ENCODE measurements at regions not wholly inside any gene's neighbourhood (a gene's known extent, or its start where the extent isn't known, plus 50 kb on each side); places are given as distances from the start of the nearest gene placed in this dataset.

DNA sequence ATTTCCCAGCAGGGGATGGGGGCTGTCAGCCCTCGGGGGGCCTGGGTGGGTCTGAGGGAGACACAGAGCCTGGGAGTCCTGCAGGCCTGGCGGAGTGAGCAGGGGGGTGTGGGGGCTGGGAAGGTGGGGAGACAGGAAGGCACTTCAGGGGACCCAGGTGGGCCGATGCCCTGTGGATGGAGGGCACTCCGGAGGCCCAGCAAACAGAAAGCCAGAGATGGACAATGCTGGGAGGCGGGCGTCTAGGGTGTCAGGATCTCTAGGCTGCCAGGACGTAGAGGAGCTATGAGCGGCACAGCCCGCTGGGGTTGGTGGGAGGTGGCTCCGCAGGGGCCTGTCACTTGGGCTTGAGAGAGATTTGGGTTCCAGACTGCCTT is 87.6 kb upstream of the COL5A1 start:
- DNase-seq (ENCODE audit: low spot score, unreplicated experiment): no peak
- TF ChIP-seq CTCF (IDR thresholded peaks at IDR 0.05; ENCODE audit: unreplicated experiment): no peak
- Mint-ChIP-seq H3K27ac (no peak overlapping the region), H3K27me3 (peaks cover 11% of the 10 kb centered on the region), H3K9me3 (ENCODE audit: low read depth) (peaks cover 4% of the 10 kb centered on the region), H3K36me3 (ENCODE audit: insufficient read depth) (peaks cover 1% of the 10 kb centered on the region), H3K4me1 (ENCODE audit: low read depth) (no peaks in the 10 kb centered on the region), H3K4me3 (ENCODE audit: low read depth) (no peak overlapping the region)

- Mint-ChIP-seq H3K4me3 (ENCODE audit: low read depth) (no peak overlapping the region), H3K36me3 (ENCODE audit: insufficient read depth) (peaks cover 1% of the 10 kb centered on the region), H3K27ac (no peak overlapping the region), H3K4me1 (ENCODE audit: low read depth) (no peaks in the 10 kb centered on the region), H3K9me3 (ENCODE audit: low read depth) (peaks cover 4% of the 10 kb centered on the region), H3K27me3 (peaks cover 11% of the 10 kb centered on the region)
- DNase-seq (ENCODE audit: low spot score, unreplicated experiment): no peak
- no peak for TF ChIP-seq CTCF (IDR thresholded peaks at IDR 0.05; ENCODE audit: unreplicated experiment)
Measured at GRCh38 chr9:134554373-134555093, 87.1 kb upstream of the COL5A1 start.

GRCh38 chr9:134555094-134555650 is 86.4 kb upstream of the COL5A1 start:
- Mint-ChIP-seq H3K27me3 (peaks cover 11% of the 10 kb centered on the region), H3K27ac (no peak overlapping the region), H3K36me3 (ENCODE audit: insufficient read depth) (peaks cover 1% of the 10 kb centered on the region), H3K4me1 (ENCODE audit: low read depth) (no peaks in the 10 kb centered on the region), H3K9me3 (ENCODE audit: low read depth) (peaks cover 4% of the 10 kb centered on the region), H3K4me3 (ENCODE audit: low read depth) (no peak overlapping the region)
- no peak for DNase-seq (ENCODE audit: low spot score, unreplicated experiment)
- TF ChIP-seq CTCF (IDR thresholded peaks at IDR 0.05; ENCODE audit: unreplicated experiment): no peak

GRCh38 chr9:134556531-134557068 is 85.0 kb upstream of the COL5A1 start:
- Mint-ChIP-seq H3K36me3 (ENCODE audit: insufficient read depth) (no peaks in the 10 kb centered on the region), H3K27me3 (peaks cover 11% of the 10 kb centered on the region), H3K9me3 (ENCODE audit: low read depth) (no peaks in the 10 kb centered on the region), H3K4me3 (ENCODE audit: low read depth) (no peak overlapping the region), H3K4me1 (ENCODE audit: low read depth) (no peaks in the 10 kb centered on the region), H3K27ac (no peak overlapping the region)
- DNase-seq (ENCODE audit: low spot score, unreplicated experiment): no peak
- no peak for TF ChIP-seq CTCF (IDR thresholded peaks at IDR 0.05; ENCODE audit: unreplicated experiment)

DNA sequence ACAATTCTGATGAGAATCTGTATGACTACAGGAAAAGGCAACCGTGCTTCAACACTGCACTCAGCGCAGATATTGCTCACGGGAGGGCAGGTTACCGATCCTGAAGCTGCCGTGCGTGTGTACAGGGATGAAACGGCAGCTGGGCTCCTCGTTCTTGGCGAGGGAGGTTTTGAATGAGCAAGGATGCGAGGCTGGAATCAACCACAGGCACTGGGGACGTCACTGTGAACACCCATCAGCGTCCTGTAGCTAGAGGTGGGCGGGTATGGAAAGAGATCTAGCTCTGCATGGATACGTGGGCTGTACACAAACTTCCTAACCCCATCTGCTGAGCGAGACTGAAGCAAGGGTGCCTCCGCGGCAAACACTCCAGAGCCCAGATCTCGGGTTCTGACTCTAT is 84.3 kb upstream of the COL5A1 start:
- Mint-ChIP-seq H3K9me3 (ENCODE audit: low read depth) (no peaks in the 10 kb centered on the region), H3K27me3 (peaks cover 13% of the 10 kb centered on the region), H3K4me1 (ENCODE audit: low read depth) (no peaks in the 10 kb centered on the region)

More for the DNA sequence above, 84.3 kb upstream of the COL5A1 start:
- TF ChIP-seq CTCF (IDR thresholded peaks at IDR 0.05; ENCODE audit: unreplicated experiment): no peak
- H3K27ac Mint-ChIP-seq: no peak overlapping the region
- H3K4me3 Mint-ChIP-seq (ENCODE audit: low read depth): no peak overlapping the region
- DNase-seq (ENCODE audit: low spot score, unreplicated experiment): no peak
- H3K36me3 Mint-ChIP-seq (ENCODE audit: insufficient read depth): no peaks in the 10 kb centered on the region
